DMS79 treated with DMSO at 0.1 percent for 48 hours (cell line): ENCODE measurements at regions not wholly inside any gene's neighbourhood (a gene's known extent, or its start where the extent isn't known, plus 50 kb on each side); places are given as distances from the start of the nearest gene placed in this dataset.
"Not testable (repeated sequence)": the region's sequence is repeated elsewhere in the genome, so short reads cannot be mapped to it uniquely, and the experiment has no call there.

Source experiments
- DNase-seq: peaks from one replicate; lab custom pipeline; 2025; lab: John Stamatoyannopoulos, UW

- DNase-seq = no peak
Measured at GRCh38 chr5:124796495-124796894, 50.1 kb upstream of the ZNF608 start.

DNA sequence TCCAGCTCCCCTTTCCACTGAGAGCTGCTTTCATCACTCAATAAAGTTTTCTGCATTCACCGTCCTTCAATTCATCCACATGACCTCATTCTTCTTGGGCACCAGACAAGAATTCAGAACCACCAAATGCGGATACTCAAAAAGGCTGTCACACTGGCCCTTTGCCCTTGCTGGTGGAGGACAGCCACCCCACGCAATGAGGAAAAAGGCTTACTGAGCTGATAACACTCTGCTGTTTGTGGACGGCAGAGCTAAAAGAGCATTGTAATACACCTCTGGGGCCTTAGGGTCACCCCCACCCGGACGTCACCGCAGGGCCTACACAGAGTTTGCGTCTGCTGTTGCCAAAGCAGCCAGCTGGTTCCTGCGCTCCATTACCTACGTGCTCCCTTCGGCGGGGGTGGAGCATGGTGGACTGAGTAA, 51.2 kb upstream of the ZNF608 start:
- no peak for DNase-seq

GRCh38 chr5:124798890-124799289, 52.5 kb upstream of the ZNF608 start:
- DNase-seq = no peak

GRCh38 chr5:124801551-124801950, 55.1 kb upstream of the ZNF608 start:
- no peak for DNase-seq

DNA sequence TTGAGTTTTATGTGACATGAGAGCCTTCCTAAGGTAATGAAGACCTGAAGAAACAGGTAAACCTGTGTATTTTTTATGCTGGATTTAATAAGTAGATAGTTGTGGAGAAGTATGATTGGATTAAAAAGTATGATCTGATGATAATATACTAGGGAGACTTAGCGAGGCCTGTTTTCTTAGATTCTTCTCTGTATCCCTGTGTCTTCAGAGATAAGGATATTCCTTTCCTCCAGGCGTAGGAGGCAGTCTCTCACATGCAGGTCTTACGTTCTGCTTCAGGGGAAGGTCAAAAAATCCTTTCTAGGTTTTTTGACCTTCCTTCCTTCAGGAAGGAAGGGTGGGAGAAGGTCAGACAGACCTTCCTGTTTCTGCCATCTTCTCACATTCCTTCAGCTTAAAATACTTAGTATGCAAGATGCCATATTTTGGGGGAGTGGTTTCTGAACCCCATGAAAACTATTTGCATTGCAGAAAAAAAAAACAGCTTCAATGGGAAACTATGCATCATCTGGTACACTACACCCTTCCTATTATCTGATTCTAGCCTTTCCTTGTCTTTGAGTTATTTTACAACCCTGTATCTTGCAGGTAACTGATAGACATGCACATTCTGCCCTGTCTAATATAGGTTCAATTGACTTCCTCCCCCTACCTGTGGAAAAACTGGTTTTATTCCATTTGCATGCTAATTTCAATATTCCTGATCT, 57.3 kb upstream of the ZNF608 start:
- no peak for DNase-seq

GRCh38 chr5:124806026-124806372, 59.6 kb upstream of the ZNF608 start:
- no peak for DNase-seq

DNA sequence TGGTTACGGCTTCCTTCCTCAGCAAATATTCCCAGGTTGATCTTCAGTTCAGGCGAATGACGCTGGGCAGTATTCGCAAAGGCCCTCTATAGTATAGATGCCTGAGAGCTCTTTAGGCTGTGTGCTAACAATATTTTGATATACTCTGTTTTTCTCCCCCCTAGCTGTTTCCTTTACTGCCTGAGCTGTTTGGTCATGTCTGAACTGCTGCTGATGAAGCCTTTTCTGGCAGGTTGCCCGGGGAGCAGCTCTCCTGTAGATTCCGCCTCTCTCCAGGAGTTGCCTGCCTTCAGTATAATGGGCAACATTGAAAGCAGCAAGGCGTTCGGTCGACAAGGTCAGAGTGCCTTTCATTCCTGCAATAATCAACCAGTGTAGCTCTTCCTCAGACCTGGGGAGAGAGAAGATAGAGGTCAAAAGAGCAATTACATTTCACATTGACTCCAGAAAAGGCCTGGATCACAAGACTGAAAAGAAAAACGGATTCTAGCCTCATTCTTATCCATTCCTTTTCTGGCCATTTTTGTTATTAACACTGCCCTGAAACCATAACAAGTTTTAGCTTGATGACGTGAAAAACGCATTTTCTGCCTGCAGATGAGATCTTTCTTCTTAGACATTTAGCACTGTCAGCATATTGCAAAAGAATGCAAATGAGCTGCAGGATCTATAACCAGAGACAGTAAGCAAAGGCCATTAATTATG, 60.1 kb upstream of the ZNF608 start:
- DNase-seq = peak; percentile 82

GRCh38 chr5:124808842-124809268, 62.4 kb upstream of the ZNF608 start:
- no peak for DNase-seq

DNA sequence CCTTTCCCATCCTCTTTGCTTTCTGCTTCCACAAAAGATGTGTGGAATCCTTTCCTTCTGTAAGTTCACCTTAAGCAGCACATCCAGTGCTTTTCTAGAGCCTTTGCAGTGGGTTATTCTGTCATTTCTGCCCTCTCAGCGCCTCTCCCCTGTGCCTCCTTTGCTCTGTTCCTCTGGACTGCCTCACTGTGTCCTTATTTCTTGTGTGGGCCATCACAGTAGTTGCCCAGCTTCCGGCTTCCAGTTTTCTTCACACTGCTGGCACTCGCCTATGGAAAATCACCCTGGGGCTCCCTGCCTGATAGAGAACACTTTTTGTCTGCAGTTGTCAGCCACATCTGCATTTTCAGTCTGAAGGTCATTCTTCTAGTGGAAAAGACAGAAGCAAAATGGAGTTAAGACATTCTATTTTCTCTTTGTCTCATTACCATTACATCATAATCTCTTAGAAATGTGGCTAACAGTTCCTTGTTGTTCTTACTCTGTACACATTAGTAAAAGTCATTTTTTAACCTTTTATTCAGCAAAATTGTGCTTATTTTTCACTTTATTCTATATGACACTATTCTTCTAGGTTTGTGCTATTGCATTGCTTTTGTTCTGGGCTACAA, 64.1 kb upstream of the ZNF608 start:
- no peak for DNase-seq

DNA sequence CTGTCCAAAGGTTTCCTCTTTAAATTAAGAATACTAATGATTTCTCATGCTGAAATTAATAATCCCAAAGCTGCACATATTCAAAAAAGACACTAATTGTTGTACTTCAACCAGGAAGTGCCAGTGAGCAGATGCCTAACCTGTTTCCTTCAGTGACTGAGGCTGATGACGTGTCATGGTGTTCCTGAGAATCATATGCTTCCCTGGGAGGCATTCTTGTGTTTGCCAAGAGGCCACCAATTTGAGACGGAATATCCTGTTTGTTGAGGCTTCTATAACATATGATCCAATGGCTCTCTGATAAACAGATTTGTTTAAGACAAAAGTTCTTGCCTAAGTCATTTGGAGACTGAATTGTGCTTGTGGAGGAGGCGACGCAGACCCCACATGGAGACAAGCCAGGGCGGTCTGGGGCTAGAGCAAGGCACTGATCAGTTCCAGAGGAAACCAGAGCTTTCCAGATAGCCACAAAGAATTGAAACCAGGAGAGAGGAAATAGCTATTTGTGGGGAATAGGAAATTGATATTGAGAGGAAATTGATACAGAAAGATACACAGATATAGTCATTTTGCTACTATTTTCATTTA, 66.4 kb upstream of the ZNF608 start:
- DNase-seq = no peak

- DNase-seq = no peak
Measured at GRCh38 chr5:124816381-124816780, 69.9 kb upstream of the ZNF608 start.

DNA sequence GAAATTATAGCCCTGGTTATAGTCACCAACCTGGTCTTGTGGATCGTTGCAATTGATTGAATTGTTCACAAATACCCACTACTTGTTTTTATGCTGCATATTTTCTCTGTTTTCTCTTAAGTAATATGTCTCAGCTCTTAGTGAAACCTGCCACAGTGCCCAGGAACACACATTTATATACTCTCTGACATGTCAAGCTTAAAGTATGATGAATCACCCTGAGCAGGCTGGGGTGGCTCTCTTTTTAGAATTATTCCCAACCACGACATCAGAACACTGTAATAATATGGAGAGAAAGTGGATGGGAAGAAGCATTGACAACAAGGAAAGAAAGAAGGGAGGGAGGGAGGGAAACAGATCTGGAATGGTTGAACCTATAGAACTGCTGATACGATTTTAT, 72.8 kb upstream of the ZNF608 start:
- DNase-seq = no peak

- DNase-seq = no peak
Measured at GRCh38 chr5:124822647-124823046, 76.2 kb upstream of the ZNF608 start.

DNA sequence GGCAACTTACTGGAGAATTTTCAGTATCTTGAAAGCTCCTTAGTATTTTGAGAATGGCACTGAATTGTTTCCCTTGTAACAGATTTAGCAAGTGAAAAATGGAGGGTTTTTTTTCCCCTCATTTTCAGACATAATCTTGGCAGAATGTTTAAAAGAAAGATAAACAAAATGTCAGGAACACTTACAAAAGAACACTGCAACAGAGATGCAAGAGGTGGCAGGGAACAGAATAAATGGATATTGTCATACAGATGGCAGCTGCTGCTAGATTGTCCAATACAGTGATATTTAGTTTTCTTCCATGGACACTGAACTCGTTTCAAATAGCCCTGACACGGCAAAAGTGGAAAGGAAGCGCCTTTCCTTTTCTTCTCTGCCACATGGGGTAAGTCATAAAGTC, 76.9 kb upstream of the ZNF608 start:
- no peak for DNase-seq

DNA sequence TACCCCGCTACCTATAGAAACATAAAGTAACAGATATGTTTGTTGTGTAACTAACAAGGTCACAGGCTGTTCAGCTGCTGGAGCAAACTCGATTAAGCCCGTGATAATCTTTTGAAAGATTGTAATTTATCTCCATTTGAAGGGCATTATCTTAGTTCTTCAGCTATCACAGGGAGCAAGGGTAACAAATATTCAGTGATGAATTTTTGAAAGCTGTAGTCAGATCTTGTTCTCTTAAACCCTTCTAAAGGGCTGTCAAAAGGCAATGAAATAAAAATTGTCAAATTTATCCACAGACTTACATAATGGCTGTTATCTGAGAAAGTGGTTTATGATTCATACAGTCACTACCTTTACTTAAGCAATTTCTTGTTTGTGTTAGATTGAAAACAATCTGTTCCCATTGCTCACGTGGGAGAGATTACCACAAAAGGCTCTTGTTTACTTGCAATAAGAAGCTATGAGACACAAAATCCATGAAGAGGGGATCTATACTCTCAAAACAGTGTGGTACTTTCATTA, 78.3 kb upstream of the ZNF608 start:
- no peak for DNase-seq

DNA sequence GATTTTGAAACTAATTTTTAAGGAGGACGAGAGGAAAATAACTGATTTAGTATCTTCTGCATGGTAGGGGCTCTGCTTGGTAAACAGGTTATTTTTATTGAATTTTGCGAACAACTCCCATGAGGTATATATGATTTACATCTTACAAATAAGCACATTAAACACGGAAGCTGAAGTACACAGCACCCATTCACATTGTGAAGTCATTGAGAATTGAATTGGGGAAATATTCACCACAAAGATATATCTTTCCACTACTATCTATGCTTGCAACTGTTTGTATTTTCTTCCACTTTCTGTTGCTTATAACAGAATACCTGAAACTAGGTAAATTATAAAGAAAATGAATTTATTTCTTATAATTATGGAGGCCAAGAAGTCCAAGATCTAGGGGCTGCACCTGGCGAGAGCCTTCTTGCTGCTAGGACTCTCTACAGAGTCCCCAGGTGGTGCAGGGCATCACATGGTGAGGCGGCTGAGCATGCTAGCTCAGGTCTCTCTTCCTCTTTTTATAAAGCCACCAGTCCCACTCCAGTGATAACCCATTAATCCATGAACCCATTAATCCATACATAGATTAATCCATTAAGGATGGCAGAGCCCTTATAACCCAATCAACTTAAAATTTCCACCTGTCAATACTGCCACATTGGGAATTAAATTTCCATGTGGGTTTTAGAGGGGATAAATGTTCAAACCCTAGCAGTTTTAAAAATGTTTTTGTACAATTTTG, 79.0 kb upstream of the ZNF608 start:
- DNase-seq = no peak

GRCh38 chr5:124825983-124826337, 79.5 kb upstream of the ZNF608 start:
- DNase-seq = no peak

GRCh38 chr5:124828731-124829234, 82.3 kb upstream of the ZNF608 start:
- no peak for DNase-seq

GRCh38 chr5:124831687-124832240, 85.3 kb upstream of the ZNF608 start:
- no peak for DNase-seq

- DNase-seq = no peak
Measured at GRCh38 chr5:124832510-124832909, 86.1 kb upstream of the ZNF608 start.

- DNase-seq = not testable (repeated sequence)
Measured at GRCh38 chr5:124836314-124836713, 89.9 kb upstream of the ZNF608 start.
